Loucy (cell line): ENCODE measurements at regions not wholly inside any gene's neighbourhood (a gene's known extent, or its start where the extent isn't known, plus 50 kb on each side); places are given as distances from the start of the nearest gene placed in this dataset.

ENCODE experiments used
- CTCF ChIP-seq: fragments of 200-600 bp; sonication (generic); conservative IDR thresholded peaks from 2 replicates; pipeline ENCODE4 v1.5.1; 2014; ENCODE audit warnings: mild to moderate bottlenecking, antibody characterized with exemption, low read length
- EZH2phosphoT487 ChIP-seq: fragments of 200-600 bp; IDR thresholded peaks from 2 replicates; pipeline ENCODE4 v1.6.1; 2018; ENCODE audit warnings: antibody characterized with exemption, mild to moderate bottlenecking, moderate library complexity, borderline replicate concordance

GRCh38 chr3:26438981-26439884 is 183.3 kb upstream of the LRRC3B start:
- TF ChIP-seq CTCF (no peak), EZH2phosphoT487 (no peak)
